ENCODE measurements at regions not wholly inside any gene's neighbourhood (a gene's known extent, or its start where the extent isn't known, plus 50 kb on each side); places are given as distances from the start of the nearest gene placed in this dataset.
A peak's percentile ranks its signal among the peaks of the same experiment; 100 is the strongest.
"Not testable (repeated sequence)": the region's sequence is repeated elsewhere in the genome, so short reads cannot be mapped to it uniquely, and the experiment has no call there.

GRCh38 chr9:108776920-108777639, 78.7 kb downstream of the ACTL7B start:
- POLR2A ChIA-PET = no interaction called here
- TF ChIP-seq ZNF302 (tag by site-specific recombination; IDR thresholded peaks at IDR 0.05; ENCODE audit: low read depth) = no peak
- TF ChIP-seq SCRT1 (tag by site-specific recombination; IDR thresholded peaks at IDR 0.05; ENCODE audit: borderline replicate concordance) = 0 out of 2 replicates have a peak, but pooled peaks have one; percentile 41
- peak; percentile 66 for TF ChIP-seq SCRT2 (tag by site-specific recombination; IDR thresholded peaks at IDR 0.05)
- TF ChIP-seq ZNF155 (tag by site-specific recombination; IDR thresholded peaks at IDR 0.05) = no peak
- TF ChIP-seq ZNF623 (tag by site-specific recombination; IDR thresholded peaks at IDR 0.05) = no peak
- TF ChIP-seq, protein P1, sequence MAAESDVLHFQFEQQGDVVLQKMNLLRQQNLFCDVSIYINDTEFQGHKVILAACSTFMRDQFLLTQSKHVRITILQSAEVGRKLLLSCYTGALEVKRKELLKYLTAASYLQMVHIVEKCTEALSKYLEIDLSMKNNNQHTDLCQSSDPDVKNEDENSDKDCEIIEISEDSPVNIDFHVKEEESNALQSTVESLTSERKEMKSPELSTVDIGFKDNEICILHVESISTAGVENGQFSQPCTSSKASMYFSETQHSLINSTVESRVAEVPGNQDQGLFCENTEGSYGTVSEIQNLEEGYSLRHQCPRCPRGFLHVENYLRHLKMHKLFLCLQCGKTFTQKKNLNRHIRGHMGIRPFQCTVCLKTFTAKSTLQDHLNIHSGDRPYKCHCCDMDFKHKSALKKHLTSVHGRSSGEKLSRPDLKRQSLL (tag by site-specific recombination; IDR thresholded peaks at IDR 0.05) = no peak
- TF ChIP-seq KLF1 (tag by site-specific recombination; IDR thresholded peaks at IDR 0.05) = no peak
- TF ChIP-seq ZNF214 (tag by site-specific recombination; IDR thresholded peaks at IDR 0.05; ENCODE audit: borderline replicate concordance) = no peak
- CTCF ChIA-PET = interaction anchor here (0.6 to 2.0 kb wide), 16 partner anchors 9 to 1409 kb away, joined by 3 to 10 read pairs (median 4); no protein-coding TSS in a partner anchor
- H3K36me3 ChIP-seq (ENCODE audit: control insufficient read depth in 2 of 2, insufficient read depth in 1 of 2, low read length in 2 of 2) = no peaks in the 10 kb centered on the region
- no peaks in the 10 kb centered on the region for H3K4me1 ChIP-seq (ENCODE audit: control insufficient read depth, insufficient read depth, low read length)
- H3K9me3 ChIP-seq (ENCODE audit: control insufficient read depth, insufficient read depth, low read depth, low read length) = no peaks in the 10 kb centered on the region
- no peak overlapping the region for H3K27ac ChIP-seq (ENCODE audit: extremely low read depth, low read depth, low read length)
- H3K4me3 ChIP-seq (ENCODE audit: low read depth, low read length) = no peak overlapping the region

DNA sequence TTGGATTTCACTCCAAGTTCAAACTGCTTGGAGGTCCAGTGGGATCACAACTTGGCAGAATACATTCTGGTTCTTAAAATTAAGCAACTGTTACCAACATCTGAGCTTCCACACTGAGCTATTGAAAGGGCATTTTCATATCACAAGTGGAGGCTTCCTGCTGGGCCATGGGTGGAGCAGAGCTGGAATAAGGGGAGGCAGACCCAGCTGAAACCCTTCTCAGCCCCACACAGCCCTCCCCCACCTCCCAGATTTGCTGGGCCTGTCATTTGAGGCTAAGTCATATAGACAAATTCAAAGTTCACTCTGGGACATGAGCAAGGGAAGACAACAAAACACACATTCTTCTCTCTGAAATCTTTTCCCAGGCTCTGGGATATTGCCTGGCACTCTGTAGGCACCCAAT, 79.9 kb downstream of the ACTL7B start:
- TF ChIP-seq ZNF274 (IDR thresholded peaks at IDR 0.05; ENCODE audit: low read length) (no peak), ZNF274 (tag by site-specific recombination; IDR thresholded peaks at IDR 0.05; ENCODE audit: borderline replicate concordance) (no peak), ZNF175 (tag by site-specific recombination; IDR thresholded peaks at IDR 0.05) (no peak), ZNF239 (tag by site-specific recombination; IDR thresholded peaks at IDR 0.05) (no peak), HIC1 (tag by site-specific recombination; IDR thresholded peaks at IDR 0.05) (no peak), ZBTB8A (tag by site-specific recombination; IDR thresholded peaks at IDR 0.05) (no peak)
- Histone ChIP-seq H3K4me3 (ENCODE audit: low read depth, low read length) (no peak overlapping the region), H3K4me1 (ENCODE audit: control insufficient read depth, insufficient read depth, low read length) (no peaks in the 10 kb centered on the region), H3K36me3 (ENCODE audit: control insufficient read depth in 2 of 2, insufficient read depth in 1 of 2, low read length in 2 of 2) (no peaks in the 10 kb centered on the region), H3K27ac (ENCODE audit: extremely low read depth, low read depth, low read length) (no peak overlapping the region), H3K9me3 (ENCODE audit: control insufficient read depth, insufficient read depth, low read depth, low read length) (no peaks in the 10 kb centered on the region)
- ChIA-PET CTCF (interaction anchor here (0.7 to 2.0 kb wide), 4 partner anchors 11 to 722 kb away, joined by 3 to 11 read pairs (median 4); no protein-coding TSS in a partner anchor), POLR2A (interaction anchor here (0.6 to 0.7 kb wide), 4 partner anchors 23 to 343 kb away, joined by 3 to 5 read pairs (median 3); no protein-coding TSS in a partner anchor)

- H3K36me3 ChIP-seq (ENCODE audit: control insufficient read depth in 2 of 2, insufficient read depth in 1 of 2, low read length in 2 of 2); H3K27ac ChIP-seq (ENCODE audit: extremely low read depth, low read depth, low read length); POLR2A ChIA-PET; H3K4me1 ChIP-seq (ENCODE audit: control insufficient read depth, insufficient read depth, low read length); H3K4me3 ChIP-seq (ENCODE audit: low read depth, low read length); H3K9me3 ChIP-seq (ENCODE audit: control insufficient read depth, insufficient read depth, low read depth, low read length): not testable (repeated sequence)
- CTCF ChIA-PET = interaction anchor here (0.9 to 2.0 kb wide), 3 partner anchors 9 to 180 kb away, joined by 3 to 11 read pairs (median 6); no protein-coding TSS in a partner anchor
These were observed 81.7 kb downstream of the ACTL7B start for GRCh38 chr9:108774088-108774487.
